SK-N-SH treated with all-trans-retinoic acid at 6 μM for 48 hours (cell line): ENCODE measurements at regions not wholly inside any gene's neighbourhood (a gene's known extent, or its start where the extent isn't known, plus 50 kb on each side); places are given as distances from the start of the nearest gene placed in this dataset.

ENCODE experiments used
- ATAC-seq: fragments of 200-7000 bp; cut with Tn5 transposase; 3 replicates; pipeline ENCODE4 v1.9.1; 2020; ENCODE audit warnings: mild to moderate bottlenecking, moderate library complexity
- ARNTL ChIP-seq: fragments of 450-650 bp; formaldehyde crosslinking; IDR thresholded peaks from 2 replicates; pipeline ENCODE4 v1.5.0; 2020; ENCODE audit warnings: low read depth, mild to moderate bottlenecking, moderate library complexity, borderline replicate concordance
- BACH2 ChIP-seq: fragments of 250-450 bp; sonication (Bioruptor Pico); IDR thresholded peaks from 2 replicates; pipeline ENCODE4 v1.9.0; 2021; ENCODE audit warnings: mild to moderate bottlenecking, borderline replicate concordance
- CSDC2 ChIP-seq: fragments of 250-450 bp; sonication (Bioruptor Pico); IDR thresholded peaks from 2 replicates; pipeline ENCODE4 v1.5.0; 2020; ENCODE audit warnings: mild to moderate bottlenecking, moderate library complexity
- ISL1 ChIP-seq: fragments of 250-450 bp; sonication (Bioruptor Pico); IDR thresholded peaks from 2 replicates; pipeline ENCODE4 v2.1.2; 2022; ENCODE audit warnings: mild to moderate bottlenecking, moderate library complexity
- OSR1 ChIP-seq: fragments of 250-450 bp; sonication (Bioruptor Pico); IDR thresholded peaks from 2 replicates; pipeline ENCODE4 v1.8.0; 2022; ENCODE audit warnings: moderate library complexity, mild to moderate bottlenecking, inconsistent platforms
- PPARA ChIP-seq: fragments of 250-450 bp; sonication (Bioruptor Pico); IDR thresholded peaks from 2 replicates; pipeline ENCODE4 v1.5.0; 2020; ENCODE audit warnings: mild to moderate bottlenecking, borderline replicate concordance
- SNAI2 ChIP-seq: fragments of 250-450 bp; sonication (Bioruptor Pico); IDR thresholded peaks from 2 replicates; pipeline ENCODE4 v1.5.0; 2020; ENCODE audit warnings: mild to moderate bottlenecking, moderate library complexity
- TCF4 ChIP-seq: fragments of 250-450 bp; sonication (Bioruptor Pico); IDR thresholded peaks from 2 replicates; pipeline ENCODE4 v1.8.0; 2021; ENCODE audit warnings: mild to moderate bottlenecking, moderate library complexity, borderline replicate concordance
- TOX ChIP-seq: fragments of 250-450 bp; sonication (Bioruptor Pico); IDR thresholded peaks from 2 replicates; pipeline ENCODE4 v1.8.0; 2021; ENCODE audit warnings: mild to moderate bottlenecking, moderate library complexity, borderline replicate concordance
- ZC3H10 ChIP-seq: fragments of 250-450 bp; sonication (Bioruptor Pico); IDR thresholded peaks from 2 replicates; pipeline ENCODE4 v1.5.1; 2021; ENCODE audit warnings: mild to moderate bottlenecking, moderate library complexity
- ZFP3 ChIP-seq: fragments of 250-450 bp; sonication (Bioruptor Pico); IDR thresholded peaks from 2 replicates; pipeline ENCODE4 v1.5.0; 2020; ENCODE audit warnings: mild to moderate bottlenecking, moderate library complexity
- ZFP30 ChIP-seq: fragments of 450-650 bp; formaldehyde crosslinking; IDR thresholded peaks from 2 replicates; pipeline ENCODE4 v1.5.0; 2022; ENCODE audit warnings: mild to moderate bottlenecking, moderate library complexity
- ZNF70 ChIP-seq: fragments of 450-650 bp; formaldehyde crosslinking; IDR thresholded peaks from 2 replicates; pipeline ENCODE4 v1.5.0; 2020; ENCODE audit warnings: mild to moderate bottlenecking, moderate library complexity
- ZNF8 ChIP-seq: fragments of 450-650 bp; formaldehyde crosslinking; IDR thresholded peaks from 2 replicates; pipeline ENCODE4 v1.5.0; 2020; ENCODE audit warnings: mild to moderate bottlenecking, moderate library complexity
- TF ChIP-seq, protein P1 (sequence below): fragments of 250-450 bp; sonication (Bioruptor Pico); IDR thresholded peaks from 2 replicates; pipeline ENCODE4 v1.5.0; 2020; ENCODE audit warnings: mild to moderate bottlenecking, moderate library complexity
- TF ChIP-seq, protein P2 (sequence below): fragments of 250-450 bp; sonication (Bioruptor Pico); IDR thresholded peaks from 2 replicates; pipeline ENCODE4 v1.5.1; 2021; ENCODE audit warnings: mild to moderate bottlenecking, moderate library complexity
- TF ChIP-seq, protein P3 (sequence below): fragments of 250-450 bp; sonication (Bioruptor Pico); IDR thresholded peaks from 2 replicates; pipeline ENCODE4 v1.8.0; 2021; ENCODE audit warnings: low read depth, mild to moderate bottlenecking, moderate library complexity, borderline replicate concordance
- TF ChIP-seq, protein P4 (sequence below): fragments of 250-450 bp; sonication (Bioruptor Pico); IDR thresholded peaks from 2 replicates; pipeline ENCODE4 v1.5.1; 2020; ENCODE audit warnings: low read depth, mild to moderate bottlenecking, moderate library complexity
- TF ChIP-seq, protein P5 (sequence below): fragments of 250-450 bp; sonication (Bioruptor Pico); IDR thresholded peaks from 2 replicates; pipeline ENCODE4 v1.8.0; 2020; ENCODE audit warnings: mild to moderate bottlenecking, moderate library complexity, borderline replicate concordance

DNA sequence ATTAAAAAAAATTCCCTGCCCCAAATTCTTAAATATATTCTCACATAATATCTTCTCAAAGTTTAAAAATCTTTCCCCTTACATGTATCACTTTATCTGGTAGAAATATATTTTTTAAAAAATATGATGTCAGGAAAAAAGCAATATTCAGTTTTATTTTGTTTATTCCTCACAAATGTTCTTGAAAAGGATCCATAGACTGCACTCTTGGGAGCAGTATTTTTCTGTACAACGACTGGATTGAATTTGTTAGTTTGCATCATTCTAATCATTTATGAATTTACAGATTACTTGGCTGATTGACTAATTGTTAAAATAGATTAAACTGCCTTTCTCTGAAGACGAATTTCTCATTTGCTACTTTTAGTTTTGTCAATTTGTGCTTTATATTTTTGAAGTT is 468.1 kb upstream of the NOVA1 start:
- TF ChIP-seq ZFP3 = no peak
- TF ChIP-seq BACH2 (CRISPR knock-in tag) = no peak
- TF ChIP-seq, all 23 proteins: peak for 0
- no peak for ATAC-seq

DNA sequence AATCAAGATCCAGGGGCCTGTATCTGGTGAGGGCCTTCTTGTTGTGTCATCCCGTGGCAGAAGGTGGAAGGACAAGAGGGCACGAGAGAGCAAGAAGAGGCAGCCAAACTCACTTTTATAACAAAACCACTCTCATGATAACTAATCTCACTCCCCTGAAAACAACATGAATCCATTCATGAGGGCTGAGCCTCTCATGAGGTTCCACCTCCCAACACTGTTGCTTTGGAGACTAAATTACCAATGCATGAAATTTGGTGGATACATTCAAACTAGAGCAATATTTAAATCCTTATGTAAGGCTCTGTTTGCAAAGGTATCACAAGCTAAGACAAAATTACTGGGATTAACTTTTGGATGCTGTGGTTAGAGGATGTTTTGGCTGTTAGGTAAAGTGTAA is 470.1 kb upstream of the NOVA1 start:
- no peak for TF ChIP-seq ARNTL (CRISPR knock-in tag)
- TF ChIP-seq, protein P1, sequence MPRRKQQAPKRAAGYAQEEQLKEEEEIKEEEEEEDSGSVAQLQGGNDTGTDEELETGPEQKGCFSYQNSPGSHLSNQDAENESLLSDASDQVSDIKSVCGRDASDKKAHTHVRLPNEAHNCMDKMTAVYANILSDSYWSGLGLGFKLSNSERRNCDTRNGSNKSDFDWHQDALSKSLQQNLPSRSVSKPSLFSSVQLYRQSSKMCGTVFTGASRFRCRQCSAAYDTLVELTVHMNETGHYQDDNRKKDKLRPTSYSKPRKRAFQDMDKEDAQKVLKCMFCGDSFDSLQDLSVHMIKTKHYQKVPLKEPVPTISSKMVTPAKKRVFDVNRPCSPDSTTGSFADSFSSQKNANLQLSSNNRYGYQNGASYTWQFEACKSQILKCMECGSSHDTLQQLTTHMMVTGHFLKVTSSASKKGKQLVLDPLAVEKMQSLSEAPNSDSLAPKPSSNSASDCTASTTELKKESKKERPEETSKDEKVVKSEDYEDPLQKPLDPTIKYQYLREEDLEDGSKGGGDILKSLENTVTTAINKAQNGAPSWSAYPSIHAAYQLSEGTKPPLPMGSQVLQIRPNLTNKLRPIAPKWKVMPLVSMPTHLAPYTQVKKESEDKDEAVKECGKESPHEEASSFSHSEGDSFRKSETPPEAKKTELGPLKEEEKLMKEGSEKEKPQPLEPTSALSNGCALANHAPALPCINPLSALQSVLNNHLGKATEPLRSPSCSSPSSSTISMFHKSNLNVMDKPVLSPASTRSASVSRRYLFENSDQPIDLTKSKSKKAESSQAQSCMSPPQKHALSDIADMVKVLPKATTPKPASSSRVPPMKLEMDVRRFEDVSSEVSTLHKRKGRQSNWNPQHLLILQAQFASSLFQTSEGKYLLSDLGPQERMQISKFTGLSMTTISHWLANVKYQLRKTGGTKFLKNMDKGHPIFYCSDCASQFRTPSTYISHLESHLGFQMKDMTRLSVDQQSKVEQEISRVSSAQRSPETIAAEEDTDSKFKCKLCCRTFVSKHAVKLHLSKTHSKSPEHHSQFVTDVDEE (CRISPR knock-in tag) = no peak
- no peak for ATAC-seq

DNA sequence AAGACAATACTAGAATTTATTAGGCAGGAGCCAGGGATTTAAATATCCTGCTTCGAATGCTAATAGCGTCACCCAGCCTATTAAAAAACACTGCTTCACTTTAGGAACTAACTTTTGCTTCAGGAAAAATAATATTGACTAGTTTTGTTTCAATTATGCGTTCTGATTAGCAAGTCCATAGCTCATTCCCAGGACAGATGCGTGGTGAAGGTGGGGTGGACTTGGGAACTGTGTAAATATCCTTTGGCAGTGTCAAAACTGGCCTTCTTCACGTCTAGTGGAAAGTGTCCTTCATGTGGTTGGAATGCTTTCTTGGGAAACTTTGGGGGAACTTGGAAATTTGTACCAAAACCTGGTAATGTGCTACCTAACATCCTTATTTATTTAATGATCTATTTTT is 474.8 kb upstream of the NOVA1 start:
- TF ChIP-seq ZFP30 (no peak), ZNF70 (CRISPR knock-in tag) (no peak), OSR1 (CRISPR knock-in tag) (no peak), CSDC2 (CRISPR knock-in tag) (no peak), PPARA (no peak), TOX (CRISPR knock-in tag) (no peak), ZFP3 (no peak), ZC3H10 (CRISPR knock-in tag) (no peak), SNAI2 (CRISPR knock-in tag) (no peak), BACH2 (CRISPR knock-in tag) (no peak), ZNF8 (CRISPR knock-in tag) (no peak), ISL1 (CRISPR knock-in tag) (no peak), TCF4 (CRISPR knock-in tag) (no peak)
- TF ChIP-seq, protein P2, sequence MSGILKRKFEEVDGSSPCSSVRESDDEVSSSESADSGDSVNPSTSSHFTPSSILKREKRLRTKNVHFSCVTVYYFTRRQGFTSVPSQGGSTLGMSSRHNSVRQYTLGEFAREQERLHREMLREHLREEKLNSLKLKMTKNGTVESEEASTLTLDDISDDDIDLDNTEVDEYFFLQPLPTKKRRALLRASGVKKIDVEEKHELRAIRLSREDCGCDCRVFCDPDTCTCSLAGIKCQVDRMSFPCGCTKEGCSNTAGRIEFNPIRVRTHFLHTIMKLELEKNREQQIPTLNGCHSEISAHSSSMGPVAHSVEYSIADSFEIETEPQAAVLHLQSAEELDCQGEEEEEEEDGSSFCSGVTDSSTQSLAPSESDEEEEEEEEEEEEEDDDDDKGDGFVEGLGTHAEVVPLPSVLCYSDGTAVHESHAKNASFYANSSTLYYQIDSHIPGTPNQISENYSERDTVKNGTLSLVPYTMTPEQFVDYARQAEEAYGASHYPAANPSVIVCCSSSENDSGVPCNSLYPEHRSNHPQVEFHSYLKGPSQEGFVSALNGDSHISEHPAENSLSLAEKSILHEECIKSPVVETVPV (CRISPR knock-in tag) = no peak
- TF ChIP-seq, protein P3, sequence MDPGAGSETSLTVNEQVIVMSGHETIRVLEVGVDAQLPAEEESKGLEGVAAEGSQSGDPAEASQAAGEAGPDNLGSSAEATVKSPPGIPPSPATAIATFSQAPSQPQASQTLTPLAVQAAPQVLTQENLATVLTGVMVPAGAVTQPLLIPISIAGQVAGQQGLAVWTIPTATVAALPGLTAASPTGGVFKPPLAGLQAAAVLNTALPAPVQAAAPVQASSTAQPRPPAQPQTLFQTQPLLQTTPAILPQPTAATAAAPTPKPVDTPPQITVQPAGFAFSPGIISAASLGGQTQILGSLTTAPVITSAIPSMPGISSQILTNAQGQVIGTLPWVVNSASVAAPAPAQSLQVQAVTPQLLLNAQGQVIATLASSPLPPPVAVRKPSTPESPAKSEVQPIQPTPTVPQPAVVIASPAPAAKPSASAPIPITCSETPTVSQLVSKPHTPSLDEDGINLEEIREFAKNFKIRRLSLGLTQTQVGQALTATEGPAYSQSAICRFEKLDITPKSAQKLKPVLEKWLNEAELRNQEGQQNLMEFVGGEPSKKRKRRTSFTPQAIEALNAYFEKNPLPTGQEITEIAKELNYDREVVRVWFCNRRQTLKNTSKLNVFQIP (CRISPR knock-in tag) = no peak
- TF ChIP-seq, protein P4, sequence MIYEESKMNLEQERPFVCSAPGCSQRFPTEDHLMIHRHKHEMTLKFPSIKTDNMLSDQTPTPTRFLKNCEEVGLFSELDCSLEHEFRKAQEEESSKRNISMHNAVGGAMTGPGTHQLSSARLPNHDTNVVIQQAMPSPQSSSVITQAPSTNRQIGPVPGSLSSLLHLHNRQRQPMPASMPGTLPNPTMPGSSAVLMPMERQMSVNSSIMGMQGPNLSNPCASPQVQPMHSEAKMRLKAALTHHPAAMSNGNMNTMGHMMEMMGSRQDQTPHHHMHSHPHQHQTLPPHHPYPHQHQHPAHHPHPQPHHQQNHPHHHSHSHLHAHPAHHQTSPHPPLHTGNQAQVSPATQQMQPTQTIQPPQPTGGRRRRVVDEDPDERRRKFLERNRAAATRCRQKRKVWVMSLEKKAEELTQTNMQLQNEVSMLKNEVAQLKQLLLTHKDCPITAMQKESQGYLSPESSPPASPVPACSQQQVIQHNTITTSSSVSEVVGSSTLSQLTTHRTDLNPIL = no peak
- TF ChIP-seq, protein P5, sequence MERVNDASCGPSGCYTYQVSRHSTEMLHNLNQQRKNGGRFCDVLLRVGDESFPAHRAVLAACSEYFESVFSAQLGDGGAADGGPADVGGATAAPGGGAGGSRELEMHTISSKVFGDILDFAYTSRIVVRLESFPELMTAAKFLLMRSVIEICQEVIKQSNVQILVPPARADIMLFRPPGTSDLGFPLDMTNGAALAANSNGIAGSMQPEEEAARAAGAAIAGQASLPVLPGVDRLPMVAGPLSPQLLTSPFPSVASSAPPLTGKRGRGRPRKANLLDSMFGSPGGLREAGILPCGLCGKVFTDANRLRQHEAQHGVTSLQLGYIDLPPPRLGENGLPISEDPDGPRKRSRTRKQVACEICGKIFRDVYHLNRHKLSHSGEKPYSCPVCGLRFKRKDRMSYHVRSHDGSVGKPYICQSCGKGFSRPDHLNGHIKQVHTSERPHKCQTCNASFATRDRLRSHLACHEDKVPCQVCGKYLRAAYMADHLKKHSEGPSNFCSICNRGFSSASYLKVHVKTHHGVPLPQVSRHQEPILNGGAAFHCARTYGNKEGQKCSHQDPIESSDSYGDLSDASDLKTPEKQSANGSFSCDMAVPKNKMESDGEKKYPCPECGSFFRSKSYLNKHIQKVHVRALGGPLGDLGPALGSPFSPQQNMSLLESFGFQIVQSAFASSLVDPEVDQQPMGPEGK = no peak
- TF ChIP-seq, protein P1 (CRISPR knock-in tag) = no peak
- ATAC-seq = no peak
